OCI-LY3 (cell line): ENCODE measurements at regions not wholly inside any gene's neighbourhood (a gene's known extent, or its start where the extent isn't known, plus 50 kb on each side); places are given as distances from the start of the nearest gene placed in this dataset.

Experiments used
- CTCF ChIP-seq: fragments of 200-600, 300-600 bp; sonication (generic); IDR thresholded peaks from 2 replicates; pipeline ENCODE4 v1.5.1; 2014; ENCODE audit warnings: antibody characterized with exemption, low read length, low read depth
- EZH2phosphoT487 ChIP-seq: fragments of 200-600 bp; shearing (Covaris generic); IDR thresholded peaks from 2 replicates; pipeline ENCODE4 v1.6.1; 2018; ENCODE audit warnings: antibody characterized with exemption, mixed run types, low read depth

DNA sequence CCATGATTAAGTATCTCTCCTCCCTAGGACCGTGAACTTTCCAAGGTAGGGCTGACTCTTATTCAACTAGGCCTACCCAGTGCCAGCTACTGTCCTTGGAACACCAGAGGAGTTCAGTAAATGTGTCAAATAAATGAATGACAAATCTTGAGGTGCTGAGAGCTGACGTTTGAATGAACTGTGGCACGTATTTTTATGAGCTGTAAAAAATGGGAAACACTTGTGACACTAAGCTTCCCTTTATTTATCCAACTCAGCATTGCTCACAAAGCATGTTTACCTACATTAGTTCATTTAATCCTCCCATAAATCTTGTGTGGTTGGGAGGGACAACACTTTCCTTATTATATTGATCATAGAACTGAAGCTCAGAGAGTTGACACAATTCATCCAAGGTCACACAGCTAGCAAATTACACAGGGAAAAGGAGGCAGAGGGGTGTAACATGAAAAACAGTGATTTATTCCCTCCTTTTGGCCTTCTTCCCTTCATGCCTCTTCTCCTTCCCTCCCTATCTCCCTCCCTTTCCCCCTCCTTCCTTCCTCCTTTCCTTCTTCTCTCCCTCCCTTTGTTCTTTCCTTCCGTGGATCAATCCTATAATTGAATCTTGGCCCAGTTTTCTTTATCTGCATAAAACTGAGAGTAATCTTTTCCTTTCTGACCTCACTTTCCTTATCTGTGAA is 412.6 kb downstream of the DMRT2 start:
- no peak for TF ChIP-seq CTCF
- no peak for TF ChIP-seq EZH2phosphoT487
